ENCODE measurements at regions not wholly inside any gene's neighbourhood (a gene's known extent, or its start where the extent isn't known, plus 50 kb on each side); places are given as distances from the start of the nearest gene placed in this dataset.
A peak's percentile ranks its signal among the peaks of the same experiment; 100 is the strongest.

- no peak for TF ChIP-seq CTCF (IDR thresholded peaks at IDR 0.05)
- no peak for DNase-seq (ENCODE audit: low spot score)
- no peaks in the 10 kb centered on the region for H3K9me3 Mint-ChIP-seq (ENCODE audit: low read depth)
- peaks cover 24% of the 10 kb centered on the region for H3K4me1 Mint-ChIP-seq (ENCODE audit: low read depth)
- no peaks in the 10 kb centered on the region for H3K36me3 Mint-ChIP-seq (ENCODE audit: low read depth)
- H3K4me3 Mint-ChIP-seq (ENCODE audit: unreplicated experiment) = no peak overlapping the region
- peaks cover 2% of the 10 kb centered on the region for H3K27me3 Mint-ChIP-seq (ENCODE audit: low read depth)
- no peak overlapping the region for H3K27ac Mint-ChIP-seq (ENCODE audit: unreplicated experiment)
Measured at GRCh38 chr12:93058280-93058679, 129.2 kb upstream of the EEA1 start.

DNA sequence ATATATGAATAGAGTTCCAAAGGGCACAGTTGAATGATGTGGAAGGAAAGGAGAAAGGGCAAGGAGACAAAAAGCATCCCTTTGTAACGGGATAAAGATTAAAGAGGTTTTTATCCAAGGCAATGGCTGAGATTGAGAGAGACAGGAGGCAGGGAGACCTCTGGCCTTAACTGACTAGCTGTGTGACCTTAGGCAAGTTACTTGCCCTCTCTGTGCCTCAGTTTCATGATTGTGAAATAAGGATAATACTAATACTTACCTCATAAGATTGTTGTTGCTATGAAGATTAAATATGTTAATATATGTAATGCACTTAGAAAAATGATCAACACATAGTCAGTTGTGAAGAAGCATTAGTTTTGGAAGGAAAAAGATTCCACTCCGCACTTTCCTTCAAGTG lies 130.2 kb upstream of the EEA1 start:
- H3K27me3 Mint-ChIP-seq (ENCODE audit: low read depth) = peaks cover 2% of the 10 kb centered on the region
- no peaks in the 10 kb centered on the region for H3K9me3 Mint-ChIP-seq (ENCODE audit: low read depth)
- H3K27ac Mint-ChIP-seq (ENCODE audit: unreplicated experiment) = no peak overlapping the region
- TF ChIP-seq CTCF (IDR thresholded peaks at IDR 0.05) = no peak
- DNase-seq (ENCODE audit: low spot score) = no peak
- H3K36me3 Mint-ChIP-seq (ENCODE audit: low read depth) = no peaks in the 10 kb centered on the region
- H3K4me3 Mint-ChIP-seq (ENCODE audit: unreplicated experiment) = no peak overlapping the region
- H3K4me1 Mint-ChIP-seq (ENCODE audit: low read depth) = peaks cover 24% of the 10 kb centered on the region

GRCh38 chr12:93059925-93060665 lies 131.0 kb upstream of the EEA1 start:
- DNase-seq (ENCODE audit: low spot score) = no peak
- H3K27ac Mint-ChIP-seq (ENCODE audit: unreplicated experiment) = no peak overlapping the region
- peaks cover 2% of the 10 kb centered on the region for H3K27me3 Mint-ChIP-seq (ENCODE audit: low read depth)
- no peaks in the 10 kb centered on the region for H3K9me3 Mint-ChIP-seq (ENCODE audit: low read depth)
- H3K4me3 Mint-ChIP-seq (ENCODE audit: unreplicated experiment) = no peak overlapping the region
- TF ChIP-seq CTCF (IDR thresholded peaks at IDR 0.05) = no peak
- H3K36me3 Mint-ChIP-seq (ENCODE audit: low read depth) = no peaks in the 10 kb centered on the region
- peaks cover 28% of the 10 kb centered on the region for H3K4me1 Mint-ChIP-seq (ENCODE audit: low read depth)

GRCh38 chr12:93060666-93061472 lies 131.8 kb upstream of the EEA1 start:
- H3K4me3 Mint-ChIP-seq (ENCODE audit: unreplicated experiment) = peak overlapping the region; percentile 21
- TF ChIP-seq CTCF (IDR thresholded peaks at IDR 0.05) = peak; percentile 59
- H3K27me3 Mint-ChIP-seq (ENCODE audit: low read depth) = peaks cover 2% of the 10 kb centered on the region
- peak overlapping the region; percentile 59 for H3K27ac Mint-ChIP-seq (ENCODE audit: unreplicated experiment)
- H3K4me1 Mint-ChIP-seq (ENCODE audit: low read depth) = peaks cover 28% of the 10 kb centered on the region
- no peaks in the 10 kb centered on the region for H3K9me3 Mint-ChIP-seq (ENCODE audit: low read depth)
- H3K36me3 Mint-ChIP-seq (ENCODE audit: low read depth) = no peaks in the 10 kb centered on the region
- no peak for DNase-seq (ENCODE audit: low spot score)

- no peak for TF ChIP-seq CTCF (IDR thresholded peaks at IDR 0.05)
- H3K4me3 Mint-ChIP-seq (ENCODE audit: unreplicated experiment) = peak overlapping the region; percentile 13
- no peaks in the 10 kb centered on the region for H3K9me3 Mint-ChIP-seq (ENCODE audit: low read depth)
- H3K27ac Mint-ChIP-seq (ENCODE audit: unreplicated experiment) = peak overlapping the region; percentile 58
- peaks cover 2% of the 10 kb centered on the region for H3K27me3 Mint-ChIP-seq (ENCODE audit: low read depth)
- peaks cover 28% of the 10 kb centered on the region for H3K4me1 Mint-ChIP-seq (ENCODE audit: low read depth)
- DNase-seq (ENCODE audit: low spot score) = no peak
- no peaks in the 10 kb centered on the region for H3K36me3 Mint-ChIP-seq (ENCODE audit: low read depth)
Measured at GRCh38 chr12:93061473-93062419, 132.7 kb upstream of the EEA1 start.
